Bronchial epithelial cell (primary cell): ENCODE measurements at regions not wholly inside any gene's neighbourhood (a gene's known extent, or its start where the extent isn't known, plus 50 kb on each side); places are given as distances from the start of the nearest gene placed in this dataset.

Experiments
- DNase-seq: peaks from one replicate; pipeline ENCODE4 v3.0.0-alpha.2; 2010; ENCODE audit warnings: low read depth
- FAIRE-seq: peaks from 2 replicates; lab custom pipeline; 2011; peaks lifted over from hg19 to GRCh38; lab: Jason Lieb, UNC
- H3K27me3 ChIP-seq: 2 replicates; pipeline ENCODE4 v1.5.1; 2011; ENCODE audit warnings: low read length; ENCODE audit not compliant: control insufficient read depth, insufficient read depth
- H3K36me3 ChIP-seq: 2 replicates; pipeline ENCODE4 v1.5.1; 2011; ENCODE audit warnings: low read length; ENCODE audit not compliant: control insufficient read depth, insufficient read depth
- H3K4me3 ChIP-seq: 2 replicates; pipeline ENCODE4 v1.5.1; 2011; ENCODE audit warnings: mild to moderate bottlenecking, low read depth, low read length, control low read depth
- TF ChIP-seq, protein P1 (sequence below): IDR thresholded peaks from 2 replicates; pipeline ENCODE4 v1.5.1; 2011; ENCODE audit warnings: mild to moderate bottlenecking, moderate library complexity, low read length, control low read depth, inconsistent platforms; ENCODE audit not compliant: insufficient read depth, severe bottlenecking

DNA sequence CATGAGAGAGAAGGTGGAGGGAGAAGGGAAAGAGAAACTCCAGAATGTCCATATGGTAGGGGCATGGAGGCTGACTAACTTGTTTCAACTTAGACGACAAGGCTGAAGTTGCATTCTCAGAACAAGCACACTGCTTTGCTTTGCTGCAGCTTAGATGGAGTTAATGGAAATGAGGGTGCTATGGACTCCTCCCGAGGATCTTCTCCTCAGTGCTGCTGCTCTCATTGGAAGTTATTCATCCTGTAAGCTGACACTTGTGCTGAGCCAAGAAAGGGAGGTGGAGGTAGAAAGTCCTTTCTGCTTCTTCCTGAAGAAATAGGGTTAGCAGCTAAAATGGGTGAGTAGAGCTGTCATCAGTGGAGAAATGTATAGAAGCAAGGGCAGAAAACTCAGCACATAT, 215.3 kb downstream of the SEC16B start:
- TF ChIP-seq, protein P1, sequence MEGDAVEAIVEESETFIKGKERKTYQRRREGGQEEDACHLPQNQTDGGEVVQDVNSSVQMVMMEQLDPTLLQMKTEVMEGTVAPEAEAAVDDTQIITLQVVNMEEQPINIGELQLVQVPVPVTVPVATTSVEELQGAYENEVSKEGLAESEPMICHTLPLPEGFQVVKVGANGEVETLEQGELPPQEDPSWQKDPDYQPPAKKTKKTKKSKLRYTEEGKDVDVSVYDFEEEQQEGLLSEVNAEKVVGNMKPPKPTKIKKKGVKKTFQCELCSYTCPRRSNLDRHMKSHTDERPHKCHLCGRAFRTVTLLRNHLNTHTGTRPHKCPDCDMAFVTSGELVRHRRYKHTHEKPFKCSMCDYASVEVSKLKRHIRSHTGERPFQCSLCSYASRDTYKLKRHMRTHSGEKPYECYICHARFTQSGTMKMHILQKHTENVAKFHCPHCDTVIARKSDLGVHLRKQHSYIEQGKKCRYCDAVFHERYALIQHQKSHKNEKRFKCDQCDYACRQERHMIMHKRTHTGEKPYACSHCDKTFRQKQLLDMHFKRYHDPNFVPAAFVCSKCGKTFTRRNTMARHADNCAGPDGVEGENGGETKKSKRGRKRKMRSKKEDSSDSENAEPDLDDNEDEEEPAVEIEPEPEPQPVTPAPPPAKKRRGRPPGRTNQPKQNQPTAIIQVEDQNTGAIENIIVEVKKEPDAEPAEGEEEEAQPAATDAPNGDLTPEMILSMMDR, result no peak

DNA sequence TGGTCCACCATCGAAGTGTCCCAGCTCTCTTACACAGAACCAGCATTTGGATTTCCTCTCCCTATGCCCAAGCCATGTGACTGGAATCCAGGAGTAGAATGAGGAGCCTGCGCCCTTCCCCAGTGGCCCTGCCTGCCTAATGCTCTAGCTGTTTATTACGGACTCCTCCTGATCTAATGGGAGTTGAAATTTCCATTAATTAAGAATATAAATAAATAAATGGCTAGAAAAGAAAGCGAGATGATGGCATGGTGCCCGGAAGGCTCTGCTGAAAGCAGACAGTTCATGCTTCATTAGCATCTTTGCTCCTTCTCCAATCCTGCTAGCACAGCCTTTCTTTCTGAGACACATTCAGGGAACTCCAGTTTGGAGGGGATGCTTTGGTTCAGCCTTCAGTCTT, 216.2 kb downstream of the SEC16B start:
- H3K4me3 ChIP-seq, result no peak overlapping the region
- TF ChIP-seq, protein P1, result no peak
- DNase-seq (no peak), FAIRE-seq (no peak)
- H3K36me3 ChIP-seq, result no peaks in the 10 kb centered on the region
- no peaks in the 10 kb centered on the region for H3K27me3 ChIP-seq

More for the DNA sequence above, 215.3 kb downstream of the SEC16B start:
- no peaks in the 10 kb centered on the region for H3K36me3 ChIP-seq
- no peak overlapping the region for H3K4me3 ChIP-seq
- H3K27me3 ChIP-seq, result no peaks in the 10 kb centered on the region
- FAIRE-seq (peak; percentile 73), DNase-seq (no peak)

DNA sequence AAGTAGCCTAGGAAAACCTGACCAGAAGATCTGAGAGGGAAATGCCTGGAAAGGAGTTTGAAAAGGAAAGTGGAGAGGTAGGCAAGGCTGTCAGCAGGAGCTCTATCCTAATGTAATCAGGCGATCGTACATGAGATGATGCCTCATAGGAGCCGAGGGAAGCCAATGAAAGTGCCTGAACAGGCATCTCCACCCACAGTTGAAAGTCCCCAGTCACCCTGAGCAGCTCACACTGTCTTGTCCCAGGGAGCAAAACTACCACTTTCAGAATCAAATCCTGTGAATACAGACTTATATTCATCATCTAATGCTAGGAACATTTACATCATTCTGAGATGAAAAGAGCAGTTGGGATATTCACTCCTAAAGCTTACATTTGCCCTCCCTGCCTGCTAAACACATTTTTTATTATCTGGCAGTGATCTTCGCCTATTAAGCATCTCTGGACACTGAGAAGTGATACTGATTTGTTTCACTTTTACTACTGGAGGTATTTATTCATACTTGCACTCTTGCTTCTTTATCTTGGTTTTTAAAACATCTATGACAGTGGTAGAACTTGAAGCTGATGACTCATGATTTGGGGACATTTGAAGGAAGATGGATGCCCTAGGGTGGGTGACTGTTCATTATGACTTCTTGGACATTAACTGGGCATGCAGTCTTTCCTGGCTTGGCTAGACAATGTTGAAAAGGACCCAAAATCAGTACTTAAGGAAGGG, 221.6 kb downstream of the SEC16B start:
- Histone ChIP-seq H3K36me3 (no peaks in the 10 kb centered on the region), H3K27me3 (no peaks in the 10 kb centered on the region), H3K4me3 (no peak overlapping the region)
- FAIRE-seq (no peak), DNase-seq (no peak)
- TF ChIP-seq, protein P1, result no peak

DNA sequence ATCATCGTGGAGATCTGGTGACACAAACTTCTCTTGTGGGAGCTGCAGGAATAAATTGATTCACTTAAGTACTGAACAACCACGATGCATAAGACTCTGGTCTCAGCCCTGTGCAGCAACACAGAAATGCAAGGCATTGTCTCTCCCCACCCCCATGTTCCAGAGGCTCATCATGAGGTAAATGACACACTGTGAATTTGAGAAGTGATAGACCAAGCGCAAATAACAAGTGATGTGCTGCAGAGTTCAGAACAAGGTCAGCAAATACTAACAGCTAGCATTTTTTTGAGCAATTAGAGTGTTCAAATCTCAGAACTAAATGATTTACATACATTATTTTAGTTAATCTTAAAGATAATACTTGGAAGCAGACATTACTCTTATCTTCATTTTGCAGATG, 223.7 kb downstream of the SEC16B start:
- Histone ChIP-seq H3K27me3 (no peaks in the 10 kb centered on the region), H3K36me3 (no peaks in the 10 kb centered on the region), H3K4me3 (no peak overlapping the region)
- TF ChIP-seq, protein P1, result no peak
- no peak for DNase-seq
- no peak for FAIRE-seq

DNA sequence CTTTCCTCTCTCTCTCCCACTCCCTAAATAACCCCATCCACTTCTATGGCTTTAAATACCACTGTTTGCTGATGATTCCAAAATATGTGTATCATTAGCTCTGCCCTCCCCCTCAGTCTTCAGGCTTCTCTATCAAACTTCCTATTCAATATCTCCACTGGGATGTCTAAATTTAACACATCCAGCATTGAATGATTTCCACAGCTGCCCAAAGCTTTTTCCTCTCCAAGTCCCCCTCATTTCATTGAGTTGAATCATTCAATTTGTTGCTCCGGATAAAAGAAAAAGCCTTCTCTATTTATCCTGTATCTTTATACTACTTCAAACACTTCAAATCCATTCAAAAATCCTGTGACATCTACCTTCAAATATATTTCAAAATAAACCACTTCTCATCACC, 225.0 kb downstream of the SEC16B start:
- TF ChIP-seq, protein P1, result no peak
- FAIRE-seq (no peak), DNase-seq (no peak)
- Histone ChIP-seq H3K4me3 (no peak overlapping the region), H3K27me3 (no peaks in the 10 kb centered on the region), H3K36me3 (no peaks in the 10 kb centered on the region)

DNA sequence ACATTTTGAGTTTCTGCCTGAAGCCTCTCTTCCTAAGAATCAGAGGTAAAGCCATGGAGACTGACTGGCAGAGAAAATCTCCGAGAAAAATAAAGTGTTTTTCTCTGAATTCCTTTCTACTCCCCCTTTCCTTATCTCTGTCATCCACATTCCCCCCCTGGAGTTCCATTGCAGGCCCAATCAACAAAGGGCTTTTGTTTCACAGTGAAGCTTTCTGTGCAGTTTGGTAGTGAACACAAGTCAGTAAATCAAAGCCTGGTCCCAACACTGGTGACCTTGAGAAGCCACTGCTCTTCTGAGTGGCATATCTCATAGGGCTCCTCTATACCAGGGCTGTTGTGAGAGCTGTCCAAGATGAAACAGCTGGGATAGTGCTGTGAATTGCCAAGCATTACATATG, 228.4 kb downstream of the SEC16B start:
- FAIRE-seq (no peak), DNase-seq (no peak)
- H3K27me3 ChIP-seq, result no peaks in the 10 kb centered on the region
- no peaks in the 10 kb centered on the region for H3K36me3 ChIP-seq
- TF ChIP-seq, protein P1, result no peak
- no peak overlapping the region for H3K4me3 ChIP-seq
